Globus pallidus (tissue), 1 donor: ENCODE measurements at regions not wholly inside any gene's neighbourhood (a gene's known extent, or its start where the extent isn't known, plus 50 kb on each side); places are given as distances from the start of the nearest gene placed in this dataset.

Source experiments
- DNase-seq: peaks from one replicate; pipeline ENCODE4 v3.0.0-alpha.2; 2015; ENCODE audit warnings: low spot score

GRCh38 chr6:21965016-21965415, 331.8 kb downstream of the PRL start:
- DNase-seq = no peak

GRCh38 chr6:21965953-21966539, 330.8 kb downstream of the PRL start:
- no peak for DNase-seq

GRCh38 chr6:21967056-21967974, 329.5 kb downstream of the PRL start:
- no peak for DNase-seq

GRCh38 chr6:21968411-21968810, 328.4 kb downstream of the PRL start:
- no peak for DNase-seq

- no peak for DNase-seq
These were observed 327.6 kb downstream of the PRL start for GRCh38 chr6:21969192-21969591.

DNA sequence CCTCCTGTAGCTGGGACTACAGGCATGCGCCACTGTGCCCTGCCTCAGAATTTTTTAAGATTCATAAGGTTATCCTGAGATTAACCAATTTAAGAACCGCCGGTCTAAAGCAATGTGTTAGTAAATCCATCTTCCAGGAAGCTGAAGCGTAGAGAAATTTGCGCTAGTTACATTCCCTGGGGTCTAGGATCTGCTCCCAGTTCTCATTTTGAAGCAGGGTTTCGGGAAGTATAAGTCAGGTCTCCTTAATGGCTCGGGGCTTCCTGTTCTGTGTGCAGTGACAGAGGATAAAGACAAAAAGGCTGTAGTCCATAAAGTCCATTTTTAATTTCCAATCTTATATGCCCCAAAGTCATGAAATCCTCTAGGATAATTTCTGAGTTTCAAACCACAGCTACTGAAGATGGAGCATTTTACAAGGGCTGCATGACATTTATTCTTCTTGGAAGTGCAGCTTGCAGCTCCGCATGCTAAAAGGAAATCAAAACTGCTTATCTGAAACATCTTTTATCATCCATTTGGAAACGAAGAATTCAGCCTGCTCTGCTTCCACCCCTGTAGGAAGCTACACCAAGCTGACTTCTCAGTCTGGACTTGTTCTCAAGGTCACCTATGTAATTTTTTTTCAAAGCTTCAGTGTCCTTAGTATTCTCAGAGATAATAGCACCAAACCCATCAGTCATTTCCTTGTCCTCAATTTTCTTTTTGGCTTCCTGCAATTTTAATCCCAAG, 326.1 kb downstream of the PRL start:
- DNase-seq = no peak

GRCh38 chr6:21971541-21971940, 325.3 kb downstream of the PRL start:
- DNase-seq = no peak

GRCh38 chr6:21972516-21972915, 324.3 kb downstream of the PRL start:
- no peak for DNase-seq

GRCh38 chr6:21977346-21977745, 319.5 kb downstream of the PRL start:
- no peak for DNase-seq

GRCh38 chr6:21981235-21981833, 315.5 kb downstream of the PRL start:
- DNase-seq = no peak

GRCh38 chr6:21984135-21984534, 312.7 kb downstream of the PRL start:
- no peak for DNase-seq

DNA sequence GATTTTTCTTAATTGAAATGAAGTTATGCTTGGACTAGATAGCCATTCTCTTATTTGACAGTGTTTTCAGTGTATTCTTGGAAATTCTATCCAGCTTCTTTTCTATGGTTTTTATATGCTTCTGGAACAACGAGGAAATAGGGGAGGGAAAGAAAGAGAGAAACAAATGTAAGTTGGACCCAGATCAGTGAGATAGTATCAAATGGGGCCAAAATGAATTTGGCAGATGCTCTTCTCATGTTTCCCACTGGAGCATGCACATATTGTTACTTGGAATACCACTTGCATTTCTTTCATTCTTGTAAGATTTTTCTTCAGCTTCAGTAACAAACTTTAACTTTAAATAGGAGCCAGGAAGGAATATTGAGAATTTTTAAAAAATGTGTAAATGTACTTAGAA, 312.3 kb downstream of the PRL start:
- no peak for DNase-seq

GRCh38 chr6:21985904-21986303, 310.9 kb downstream of the PRL start:
- no peak for DNase-seq

DNA sequence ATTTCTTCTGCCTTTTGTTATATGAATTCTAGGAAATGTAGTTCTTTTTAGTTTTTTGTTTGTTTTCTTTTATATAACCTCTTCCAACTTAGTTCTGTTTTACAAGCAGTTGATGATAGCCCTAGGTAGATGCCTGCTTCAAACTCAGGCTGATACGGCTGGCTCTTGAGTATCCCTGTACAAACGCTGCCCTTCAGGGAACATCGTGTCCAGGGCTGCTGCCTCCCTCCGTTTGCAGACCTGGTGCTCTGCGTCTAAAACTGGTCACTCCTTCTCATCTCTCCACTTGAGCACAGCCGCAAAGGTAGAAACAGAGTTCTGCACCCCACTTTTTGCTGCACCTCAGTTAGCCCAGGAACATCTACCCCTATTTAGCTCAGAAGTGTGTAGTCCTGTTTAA, 310.1 kb downstream of the PRL start:
- DNase-seq = no peak

- DNase-seq = peak; percentile 22
These were observed 309.3 kb downstream of the PRL start for GRCh38 chr6:21987501-21987957.

- DNase-seq = no peak
These were observed 306.3 kb downstream of the PRL start for GRCh38 chr6:21990577-21990976.

DNA sequence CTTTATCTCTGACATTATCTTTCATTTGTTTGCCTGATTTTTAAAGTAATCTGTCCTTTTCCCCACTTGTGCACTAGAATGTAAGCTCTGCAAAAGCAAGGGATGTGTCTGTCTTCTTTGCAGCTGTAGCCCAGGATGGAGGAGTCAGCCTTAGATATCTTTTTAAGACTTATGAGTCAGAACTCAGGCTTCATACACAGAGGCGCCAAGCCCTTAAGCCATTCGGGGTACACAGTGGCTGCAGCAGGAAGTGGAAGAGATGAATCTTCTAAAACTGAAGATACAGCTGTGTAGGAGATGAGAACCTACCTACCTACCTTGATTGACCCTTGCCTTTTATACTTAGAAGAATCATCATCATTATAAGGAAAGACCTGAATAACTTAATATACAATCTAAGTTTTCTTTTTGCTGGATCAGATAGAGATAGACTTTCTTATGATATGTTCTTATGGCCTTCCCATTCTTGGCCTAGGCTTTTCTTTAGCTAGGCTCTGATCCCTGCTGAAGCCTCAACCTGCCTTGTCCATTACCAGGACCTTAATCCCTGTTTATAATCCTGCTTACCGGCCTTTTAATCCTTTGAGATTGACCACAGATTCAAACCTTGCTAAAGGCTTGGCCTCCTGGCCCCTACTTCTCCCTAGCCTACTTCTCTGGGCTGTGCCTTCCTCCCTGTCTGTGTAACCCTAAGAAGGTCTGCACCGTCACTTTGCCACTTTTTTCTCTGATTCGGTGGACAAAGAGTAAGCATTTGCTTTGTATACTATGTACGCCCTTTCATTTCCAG, 304.5 kb downstream of the PRL start:
- no peak for DNase-seq

GRCh38 chr6:21993841-21994240, 303.0 kb downstream of the PRL start:
- no peak for DNase-seq

- DNase-seq = no peak
These were observed 302.0 kb downstream of the PRL start for GRCh38 chr6:21994821-21995220.

- no peak for DNase-seq
These were observed 301.5 kb downstream of the PRL start for GRCh38 chr6:21995318-21995717.

GRCh38 chr6:21996425-21997118, 300.3 kb downstream of the PRL start:
- no peak for DNase-seq
